Left kidney (tissue), 1 donor: ENCODE measurements at regions not wholly inside any gene's neighbourhood (a gene's known extent, or its start where the extent isn't known, plus 50 kb on each side); places are given as distances from the start of the nearest gene placed in this dataset.

Experiments
- DNase-seq: peaks from one replicate; pipeline ENCODE4 v3.0.0-alpha.2; 2013

DNA sequence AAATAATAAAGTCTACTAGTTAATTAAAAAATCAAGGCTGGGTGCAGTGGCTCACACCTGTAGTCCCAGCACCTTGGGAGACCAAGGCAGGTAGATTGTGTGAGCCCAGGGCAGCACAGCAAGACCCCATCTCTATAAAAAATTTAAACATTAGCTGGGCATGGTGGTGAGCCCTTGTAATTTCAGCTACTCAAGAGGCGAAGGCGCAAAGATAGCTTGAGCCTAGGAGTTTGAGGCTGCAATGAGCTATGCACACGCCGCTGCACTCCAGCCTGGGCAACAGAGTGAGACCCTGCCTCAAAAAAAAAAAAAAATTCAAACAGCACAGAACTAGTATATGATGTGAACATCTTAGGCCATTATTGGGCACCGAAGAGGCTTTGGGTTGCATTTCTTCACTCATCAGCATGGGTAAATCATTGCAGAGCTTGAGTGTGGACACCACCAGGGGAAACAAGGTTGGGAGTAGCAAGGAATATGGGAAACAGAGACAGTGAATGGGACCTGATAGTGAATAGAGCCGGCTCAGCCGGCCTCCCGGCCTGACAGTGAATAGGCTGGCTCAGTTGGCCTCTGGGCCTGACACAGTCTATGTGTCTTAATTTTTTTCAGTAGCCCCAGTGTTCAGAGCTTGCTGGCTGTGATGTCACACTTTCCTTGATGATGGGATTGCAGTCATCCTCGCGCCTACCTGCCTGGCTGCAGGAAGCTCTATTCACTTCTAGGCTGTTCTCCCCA is 89.1 kb upstream of the ERRFI1 start:
- DNase-seq, result no peak

DNA sequence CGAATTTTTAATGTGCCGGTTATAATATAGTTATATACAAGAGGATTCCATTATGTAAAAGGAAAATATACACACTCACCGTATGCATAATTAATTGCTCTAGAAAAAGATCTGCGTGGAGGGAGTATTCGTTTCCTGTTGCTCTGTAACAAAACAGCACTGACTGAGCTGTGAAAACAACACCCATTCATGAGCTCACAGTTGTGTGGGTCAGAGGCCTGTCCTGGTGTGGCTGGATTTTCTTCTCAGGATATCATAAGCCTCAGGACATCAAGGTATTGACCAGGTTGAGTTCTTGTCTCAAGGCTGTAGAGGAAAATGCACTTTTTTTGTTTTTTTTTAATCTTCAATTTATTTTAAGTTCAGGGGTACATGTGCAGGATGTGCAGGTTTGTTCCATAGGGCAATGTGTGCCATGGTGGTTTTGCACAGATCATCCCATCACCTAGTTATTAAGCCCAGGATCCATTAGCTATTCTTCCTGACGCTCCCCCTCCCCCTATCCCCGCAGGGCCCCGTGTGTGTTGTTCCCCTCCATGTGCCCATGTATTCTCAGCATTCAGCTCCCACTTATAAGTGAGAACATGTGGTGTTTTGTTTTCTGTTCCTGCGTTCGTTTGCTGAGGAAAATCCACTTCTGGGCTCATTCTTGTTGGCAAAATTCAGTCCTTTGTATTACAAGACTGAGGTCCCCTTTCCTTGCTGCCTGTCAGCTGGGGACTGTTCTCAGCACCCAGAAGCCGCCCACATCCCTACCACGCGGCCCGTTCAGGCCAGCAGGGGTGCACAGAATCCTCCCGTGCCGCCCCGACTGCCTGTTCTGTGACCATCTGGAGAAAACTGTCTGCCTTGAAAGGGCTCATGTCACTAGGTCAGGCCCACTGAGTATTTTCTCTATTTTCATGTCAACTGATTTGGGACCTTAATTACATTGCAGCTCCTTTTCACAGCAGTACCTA is 87.4 kb upstream of the ERRFI1 start:
- no peak for DNase-seq

DNA sequence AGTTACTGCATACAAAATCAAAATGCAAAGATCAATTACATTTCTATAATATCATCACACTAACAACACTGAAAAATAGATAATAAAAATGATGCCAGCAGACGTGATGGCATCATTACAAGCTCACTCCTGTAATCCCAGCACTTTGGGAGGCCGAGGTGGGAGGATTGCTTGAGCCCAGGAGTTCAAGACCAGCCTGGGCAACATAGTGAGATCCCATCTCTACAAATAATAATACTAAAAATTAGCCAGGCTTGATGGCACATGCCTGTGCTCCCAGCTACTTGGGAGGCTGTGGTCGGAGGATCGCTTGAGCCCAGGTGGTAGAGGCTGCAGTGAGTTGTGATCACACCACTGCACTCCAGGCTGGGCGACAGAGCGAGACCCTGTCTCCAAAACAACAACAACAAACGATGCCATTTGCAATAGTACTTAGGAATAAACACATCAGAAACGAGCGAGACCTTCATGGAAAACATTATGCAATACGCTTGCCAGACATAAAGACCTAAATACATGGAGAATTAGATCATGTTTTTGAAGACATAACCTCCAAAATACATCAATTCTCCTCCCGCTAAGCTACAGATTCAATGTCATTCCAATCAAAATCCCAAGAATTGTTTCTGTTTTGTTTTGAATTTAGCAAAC is 86.6 kb upstream of the ERRFI1 start:
- no peak for DNase-seq

DNA sequence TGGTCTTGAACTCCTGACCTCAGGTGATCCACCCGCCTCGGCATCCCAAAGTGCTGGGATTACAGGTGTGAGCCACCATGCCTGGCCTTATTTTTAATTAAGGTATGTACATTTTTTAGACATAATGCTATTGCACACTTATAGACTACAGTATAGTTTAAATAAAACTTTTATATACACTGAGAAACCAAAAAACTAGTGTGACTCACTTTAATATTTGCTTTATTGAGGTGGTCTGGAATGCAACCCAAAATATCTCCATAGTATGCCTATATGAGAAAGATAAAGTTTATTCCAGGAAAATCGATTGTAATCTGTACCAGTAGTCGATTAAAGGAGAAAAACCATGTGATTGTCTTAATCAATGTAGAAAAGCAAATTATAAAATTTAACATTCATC is 85.5 kb upstream of the ERRFI1 start:
- no peak for DNase-seq

DNA sequence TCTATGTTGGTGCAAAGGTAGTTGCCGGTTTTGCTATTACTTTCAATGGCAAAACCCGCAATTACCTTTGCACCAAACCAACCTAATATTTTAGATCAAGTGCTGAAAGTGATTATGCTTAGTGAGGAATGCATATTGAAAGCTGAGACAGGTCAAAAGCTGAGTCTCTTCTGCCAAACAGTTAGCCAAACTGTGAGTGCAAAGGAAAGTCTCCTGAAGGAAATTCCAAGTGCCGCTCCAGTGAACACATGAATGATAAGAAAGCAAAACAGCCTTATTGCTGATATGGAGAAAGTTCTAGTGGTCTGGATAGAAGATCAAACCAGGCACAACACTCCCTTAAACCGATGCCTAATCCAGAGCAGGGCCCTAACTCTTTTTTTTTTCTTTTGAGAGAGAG is 83.1 kb upstream of the ERRFI1 start:
- DNase-seq, result no peak

DNA sequence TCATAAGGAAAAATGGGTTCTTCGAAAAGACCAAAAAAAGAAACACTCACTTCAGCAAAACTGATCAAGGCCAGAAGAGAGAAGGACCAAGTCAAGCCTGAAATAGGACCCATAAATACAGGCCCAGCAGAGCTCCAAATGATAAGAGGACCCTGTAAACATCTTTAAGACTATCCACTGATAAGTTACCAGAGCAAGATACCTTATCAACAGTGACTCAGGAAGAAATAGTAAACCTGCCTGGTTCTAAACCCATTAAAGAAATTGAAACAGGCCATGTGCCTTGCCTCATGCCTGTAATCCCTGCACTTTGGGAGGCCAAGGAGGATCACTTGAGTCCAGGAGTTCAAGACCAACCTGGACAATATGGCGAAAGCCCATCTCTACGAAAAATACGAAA is 81.8 kb upstream of the ERRFI1 start:
- DNase-seq, result no peak

DNA sequence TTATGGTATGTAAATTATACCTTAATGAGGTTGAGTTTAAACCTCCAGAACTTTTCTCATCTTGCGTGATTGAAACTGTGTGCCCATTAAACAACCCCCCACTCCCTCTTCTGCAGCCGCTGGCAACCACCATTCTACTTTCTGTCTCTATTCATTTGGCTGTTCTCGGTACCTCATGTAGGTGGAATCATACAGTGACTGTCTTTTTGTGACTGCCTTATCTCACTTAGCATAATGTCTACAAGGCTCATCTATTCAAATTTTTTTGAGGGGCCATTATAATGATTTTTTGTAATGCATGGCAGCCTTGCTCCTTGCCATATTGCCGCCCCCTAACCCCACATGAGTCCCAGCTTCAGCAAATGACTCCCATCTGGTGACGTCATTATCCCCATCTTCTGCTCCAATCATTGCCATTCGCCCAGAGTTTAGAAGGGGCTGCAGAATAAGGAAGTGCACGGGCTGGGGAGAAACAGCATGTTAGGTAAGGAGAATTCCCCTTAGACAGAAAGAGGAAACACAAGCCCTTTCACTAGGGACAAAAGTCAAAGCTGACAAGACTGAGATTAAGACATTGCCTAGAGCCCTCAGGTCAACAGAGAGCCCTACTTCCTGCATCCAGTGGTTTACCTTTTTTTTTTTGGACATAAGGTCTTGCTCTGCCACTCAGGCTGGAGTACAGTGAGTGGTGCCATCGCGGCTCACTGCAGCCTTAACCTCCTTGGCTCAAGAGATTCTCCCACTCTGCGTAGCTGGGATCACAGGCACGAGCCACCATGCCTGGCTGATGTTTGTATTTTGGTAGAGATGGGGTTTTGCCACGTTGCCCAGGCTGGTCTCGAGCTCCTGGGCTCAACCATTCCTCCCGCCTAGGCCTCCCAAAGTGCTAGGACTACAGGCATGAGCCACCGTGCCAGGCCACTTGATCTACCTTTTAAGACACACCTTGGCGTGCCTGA is 78.4 kb upstream of the ERRFI1 start:
- DNase-seq, result no peak

DNA sequence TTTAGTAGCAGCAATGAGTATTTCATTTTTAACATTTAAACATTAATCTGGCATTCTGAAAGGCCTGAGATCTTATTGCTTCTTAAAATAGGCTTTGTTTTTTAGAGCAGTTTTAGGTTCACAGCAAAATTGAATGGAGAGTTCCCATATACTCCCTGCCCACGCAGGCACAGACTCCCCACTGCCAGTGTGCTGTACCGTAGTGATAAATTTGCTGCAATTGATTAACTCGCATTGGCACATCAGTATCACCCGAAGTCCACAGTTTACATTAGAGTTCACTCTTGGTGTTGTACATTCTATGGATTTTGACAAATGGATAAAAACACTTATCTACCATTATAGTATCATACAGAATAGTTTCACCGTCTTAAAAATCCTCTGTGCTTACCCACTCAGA is 71.8 kb upstream of the ERRFI1 start:
- DNase-seq, result no peak

DNA sequence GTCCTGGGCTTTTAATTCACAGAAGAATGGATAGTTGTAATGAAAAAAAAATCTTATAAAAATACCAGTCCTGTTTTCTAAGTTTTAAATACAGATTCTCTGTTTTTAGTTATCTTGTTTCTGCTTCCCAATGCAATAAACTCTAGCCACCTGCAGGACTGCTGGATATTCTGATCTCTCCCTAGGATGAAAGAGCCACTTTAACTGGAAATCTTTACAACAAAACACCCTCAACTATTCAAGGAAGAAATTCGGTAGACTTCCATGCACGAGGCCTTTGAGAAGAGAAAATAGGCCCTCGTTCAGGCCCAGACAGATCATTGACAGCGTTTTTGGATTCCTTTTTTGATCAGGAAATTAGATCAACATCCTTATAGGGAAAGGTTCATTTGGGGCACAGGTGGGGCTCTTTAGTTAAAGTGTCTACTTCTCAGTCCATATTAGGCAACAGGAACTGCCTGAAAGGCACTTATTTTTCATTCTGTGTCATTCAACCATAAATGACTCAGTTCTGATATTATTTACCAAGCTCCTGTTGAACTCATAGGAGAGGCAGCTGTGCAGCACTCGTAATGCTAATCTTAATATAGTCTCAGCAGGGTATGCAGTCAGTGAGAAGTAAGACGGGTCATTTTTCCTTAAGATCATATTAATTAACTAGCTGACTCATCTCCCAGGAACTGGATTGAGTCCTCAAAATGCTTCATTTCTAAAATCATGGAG is 71.1 kb upstream of the ERRFI1 start:
- no peak for DNase-seq

DNA sequence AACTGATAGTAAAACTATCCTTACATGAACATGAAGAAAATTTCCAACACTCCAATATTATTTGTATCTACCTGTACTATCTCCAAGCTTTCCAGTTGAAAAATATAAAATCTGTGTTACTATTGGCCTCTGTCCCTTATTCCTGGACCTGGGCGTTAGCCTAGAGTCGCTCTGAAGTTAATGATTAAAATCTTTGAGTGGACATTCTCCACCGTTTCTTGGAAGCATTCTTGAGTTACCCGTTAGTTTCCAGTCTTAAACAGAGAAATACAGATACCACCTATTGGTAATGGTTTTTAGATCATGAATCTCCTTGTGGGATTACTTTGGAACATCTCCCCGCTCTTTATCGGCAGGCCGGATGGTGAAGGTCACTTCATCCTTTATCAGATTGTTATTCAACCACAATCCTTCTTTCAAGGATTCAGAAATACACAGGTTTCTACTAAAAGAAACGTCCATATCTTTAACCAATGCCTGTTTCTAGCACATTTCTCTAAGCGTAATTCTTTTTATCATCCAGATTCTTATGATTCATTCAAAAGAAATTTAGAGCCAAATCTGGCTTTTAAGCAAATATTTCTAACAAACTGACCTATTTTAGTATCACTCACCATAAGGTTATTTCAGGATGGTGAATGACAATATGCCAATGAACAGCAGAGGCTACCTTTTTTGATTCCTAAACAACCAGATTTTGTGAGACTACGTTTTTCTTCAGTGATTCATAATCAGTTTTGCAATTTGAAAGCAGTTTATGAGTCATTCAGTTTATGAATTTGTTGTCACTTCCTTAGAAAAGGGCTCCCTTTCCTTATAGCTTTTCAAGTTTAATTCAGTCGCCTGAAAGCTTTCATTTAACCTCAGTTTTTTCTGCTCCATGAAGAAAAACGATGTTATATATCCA is 70.2 kb upstream of the ERRFI1 start:
- DNase-seq, result no peak

DNA sequence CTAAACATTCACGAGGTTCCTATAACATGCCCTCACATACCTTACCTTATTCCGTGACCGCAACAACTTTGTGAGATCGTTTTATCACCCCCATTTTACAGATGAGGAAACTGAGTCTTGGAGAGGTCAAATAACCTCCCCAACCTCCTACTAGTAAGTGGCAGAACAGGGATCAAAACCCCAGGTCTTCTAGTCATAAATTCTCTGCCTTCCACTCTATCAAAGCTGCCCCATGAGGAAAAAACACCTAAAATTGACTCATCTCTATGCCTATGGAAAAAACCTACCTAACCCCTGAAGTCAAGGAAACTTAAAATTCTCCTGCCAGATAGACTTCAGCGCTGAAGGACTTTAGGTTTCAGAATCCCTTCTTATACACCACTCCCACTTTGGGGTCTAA is 69.5 kb upstream of the ERRFI1 start:
- DNase-seq, result no peak

DNA sequence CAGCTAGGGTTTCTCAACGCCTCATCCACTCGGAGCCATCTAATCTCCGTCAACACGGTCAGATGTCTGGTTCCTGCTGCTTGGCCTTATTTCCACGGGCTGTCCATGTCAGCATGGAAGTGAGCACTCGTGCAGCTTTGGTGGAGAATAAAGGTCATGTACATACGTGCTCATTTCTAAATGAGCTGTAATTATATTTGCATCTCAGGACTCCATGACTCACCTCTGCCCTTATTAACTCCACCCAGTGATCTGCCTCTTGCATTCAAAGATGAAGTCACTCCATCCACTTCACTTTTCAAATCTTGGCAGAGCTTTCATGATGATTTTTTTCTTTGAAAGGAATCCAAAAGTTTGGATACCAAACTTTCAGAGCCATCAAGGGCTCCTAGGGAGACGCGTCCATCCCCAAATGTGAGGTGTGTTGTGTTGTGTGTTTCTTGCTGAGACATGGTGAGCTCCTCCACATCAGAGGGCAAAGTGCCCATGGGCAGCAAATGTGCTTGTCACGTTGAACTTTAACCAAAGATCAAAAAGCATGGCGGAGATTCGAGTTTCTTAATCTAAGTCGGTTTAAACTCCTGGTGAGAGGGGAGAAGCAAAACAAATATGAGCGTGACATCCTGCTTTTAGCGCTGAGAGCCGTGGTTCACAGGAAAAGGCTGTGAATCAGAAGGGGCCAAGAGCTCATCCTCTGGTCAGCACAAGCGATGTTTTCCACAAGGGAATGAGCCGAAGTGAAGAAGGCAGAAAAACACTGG is 68.6 kb upstream of the ERRFI1 start:
- DNase-seq, result no peak

DNA sequence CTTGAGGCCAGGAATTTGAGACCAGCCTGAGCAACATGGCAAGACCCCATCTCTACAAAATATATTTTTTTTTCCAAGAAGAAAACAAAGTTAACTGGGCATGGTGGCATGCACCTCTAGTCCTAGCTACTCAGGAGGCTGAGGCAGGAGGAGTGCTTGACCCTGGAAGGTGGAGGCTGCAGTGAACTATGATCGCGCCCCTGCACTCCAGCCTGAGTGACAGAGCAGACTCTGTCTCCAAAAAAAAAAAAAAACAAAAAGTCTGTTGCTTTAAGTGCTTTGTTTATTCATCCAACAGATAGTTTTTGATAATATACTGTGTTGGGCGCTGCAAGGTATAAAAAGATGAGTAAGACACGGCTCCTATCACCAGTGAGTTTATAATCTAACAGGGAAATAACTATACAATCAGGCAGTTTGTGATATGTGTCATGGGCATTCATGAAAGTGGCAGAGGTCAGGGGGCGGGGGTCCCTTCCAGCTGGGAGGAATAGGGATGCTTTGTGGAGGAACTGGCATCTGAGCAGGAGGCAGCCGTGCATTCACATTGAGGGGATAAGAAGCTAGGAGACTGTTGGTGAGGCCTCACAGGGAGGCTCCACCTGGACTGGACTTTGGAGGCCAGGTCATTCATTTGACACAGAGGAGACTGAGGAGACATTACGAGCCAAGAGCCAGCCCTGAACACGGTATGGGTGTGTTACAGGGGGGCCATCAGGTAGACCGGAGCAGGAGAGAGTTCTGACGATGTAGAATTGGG is 67.3 kb upstream of the ERRFI1 start:
- no peak for DNase-seq

DNA sequence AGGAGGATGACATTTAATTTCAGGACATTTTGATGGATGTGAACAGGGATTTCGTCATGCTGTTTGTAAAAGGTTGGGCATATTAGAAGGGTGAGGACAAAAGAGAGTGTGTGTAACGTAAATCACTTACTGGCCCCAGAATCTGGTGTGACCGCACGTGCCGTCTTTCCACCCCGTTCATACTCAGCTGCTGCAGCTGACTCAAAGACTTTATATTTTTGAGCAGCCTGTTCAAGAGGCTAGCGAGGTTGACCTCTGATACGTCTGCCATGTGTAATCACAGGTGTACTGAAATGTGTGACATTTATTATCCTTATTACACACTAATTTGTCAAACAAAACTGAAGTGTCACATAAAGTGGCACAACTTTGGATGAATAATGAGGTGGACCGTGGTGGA is 66.5 kb upstream of the ERRFI1 start:
- DNase-seq, result no peak

DNA sequence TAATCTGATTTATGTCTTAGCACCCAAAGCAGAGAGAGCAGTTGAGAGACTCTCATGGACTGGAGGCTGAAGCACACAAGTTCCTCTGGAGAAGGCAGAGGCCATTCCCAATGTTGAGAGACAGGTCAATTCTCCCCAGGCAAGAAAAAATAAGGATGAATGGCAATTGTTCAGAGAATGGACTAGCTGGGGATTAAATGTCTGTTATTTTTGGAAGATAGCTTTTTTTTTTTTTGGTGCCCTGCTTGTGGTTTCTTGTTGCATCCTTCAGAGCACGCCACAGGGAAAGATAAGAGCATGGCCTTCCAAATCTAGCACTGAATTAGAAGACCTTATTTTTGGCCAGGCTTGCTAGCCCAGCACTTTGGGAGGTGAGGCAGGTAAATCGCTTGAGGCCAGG is 65.6 kb upstream of the ERRFI1 start:
- DNase-seq, result no peak

DNA sequence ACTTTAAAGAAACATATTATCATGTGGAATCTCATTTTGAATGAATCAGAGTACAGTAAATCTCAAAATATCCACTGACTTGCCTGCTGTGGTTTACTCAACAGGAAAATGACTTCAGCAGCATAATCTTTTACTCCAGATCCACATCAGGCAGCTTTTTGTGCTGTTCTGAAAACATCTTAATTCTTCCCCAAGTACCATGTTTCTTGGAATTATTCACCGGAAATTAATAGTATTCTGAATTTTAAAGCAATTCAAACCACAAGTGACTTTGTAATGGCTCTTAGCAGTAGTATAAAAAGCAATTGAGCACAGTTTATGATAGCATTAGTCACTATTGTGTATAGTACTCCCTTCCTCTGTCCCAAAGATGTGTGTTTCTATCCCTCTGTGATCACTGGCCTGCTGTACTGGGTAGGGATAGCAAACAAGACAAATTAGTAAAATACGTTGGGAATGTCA is 64.2 kb upstream of the ERRFI1 start:
- no peak for DNase-seq

DNA sequence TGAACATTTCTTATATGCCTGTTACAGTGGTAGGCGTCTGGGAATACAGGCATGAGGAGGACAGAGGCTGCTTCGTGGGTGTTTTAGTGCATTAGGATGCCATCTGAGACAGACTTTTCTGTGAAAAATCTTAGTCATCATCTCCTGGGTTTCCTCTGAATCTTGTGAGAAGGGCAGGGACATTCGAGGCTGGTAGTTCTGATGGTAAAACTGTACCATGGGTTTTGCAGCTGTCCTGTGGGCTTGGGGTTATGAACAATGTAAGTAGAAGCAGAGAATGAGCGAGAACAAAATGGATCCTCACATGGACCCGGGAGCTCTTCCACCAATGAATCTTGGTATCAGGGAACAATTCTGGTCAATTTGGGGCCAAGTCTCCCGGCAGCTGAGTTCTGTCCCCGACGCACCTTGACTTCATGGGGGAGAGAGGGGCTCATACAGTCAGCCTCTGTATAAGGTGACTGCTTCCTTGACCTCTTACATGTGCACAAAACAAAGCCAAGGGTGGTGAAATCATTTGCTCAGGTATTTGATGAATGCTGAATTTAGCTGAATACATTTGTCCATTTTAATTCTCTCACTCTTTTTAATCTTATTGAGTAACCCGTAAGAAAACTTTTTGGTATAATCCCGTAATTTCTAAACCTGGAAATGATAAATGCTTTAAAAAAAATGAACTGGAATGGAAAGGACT is 63.6 kb upstream of the ERRFI1 start:
- no peak for DNase-seq

DNA sequence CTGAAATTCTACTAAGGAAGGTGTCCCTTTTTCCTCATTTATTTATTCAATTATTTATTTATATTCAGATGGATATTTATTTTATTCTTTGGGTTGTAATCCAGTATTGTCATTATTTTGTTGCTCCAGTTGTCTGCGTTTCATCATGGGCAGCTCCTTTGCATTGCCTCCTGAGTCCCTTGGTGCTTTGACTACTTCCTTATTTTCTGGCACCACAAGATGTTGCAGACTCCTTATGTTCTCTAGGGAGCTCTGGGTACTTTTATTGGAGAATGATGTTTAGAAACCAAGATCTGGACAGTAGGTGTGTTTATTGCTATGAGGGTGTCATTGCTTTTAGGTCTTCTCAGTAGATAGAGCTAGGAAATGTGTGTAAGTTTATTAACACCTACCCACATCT is 59.9 kb upstream of the ERRFI1 start:
- DNase-seq, result no peak
